Upper lobe of left lung (tissue), 6 donors: ENCODE measurements at regions not wholly inside any gene's neighbourhood (a gene's known extent, or its start where the extent isn't known, plus 50 kb on each side); places are given as distances from the start of the nearest gene placed in this dataset.

Experiments
- ATAC-seq, 2 donors: fragments of 200-7000 bp; cut with Tn5 transposase; one replicate each; pipeline ENCODE4 v1.9.1; 2022; ENCODE audit warnings: mild to moderate bottlenecking in 2 of 2, moderate library complexity in 2 of 2; ENCODE audit not compliant: low FRiP score in 2 of 2
- DNase-seq, 2 donors: peaks; one replicate each; pipeline ENCODE4 v3.0.0-alpha.2; 2019 to 2020
- H3K27ac ChIP-seq, 4 donors: fragments of 200-600 bp; sonication (generic); one replicate each; pipeline ENCODE4 v1.5.1; 2016 to 2019
- H3K27me3 ChIP-seq, 4 donors: fragments of 200-600 bp; sonication (generic); one replicate each; pipeline ENCODE4 v1.5.1; 2017 to 2019
- H3K36me3 ChIP-seq, 4 donors: fragments of 200-600 bp; sonication (generic); one replicate each; pipeline ENCODE4 v1.5.1; 2016 to 2019
- H3K4me1 ChIP-seq, 4 donors: fragments of 200-600 bp; sonication (generic); one replicate each; pipeline ENCODE4 v1.5.1; 2018 to 2019
- H3K4me3 ChIP-seq, 4 donors: fragments of 200-600 bp; sonication (generic); one replicate each; pipeline ENCODE4 v1.5.1; 2017 to 2019; ENCODE audit warnings: mild to moderate bottlenecking in 2 of 4, moderate library complexity in 1 of 4
- H3K9me3 ChIP-seq, 4 donors: fragments of 200-600 bp; sonication (generic); one replicate each; pipeline ENCODE4 v1.5.1; 2018 to 2019
- CTCF ChIP-seq, 6 experiments: fragments of 450-650 bp in 4 of 6; fragments of 200-600 bp in 2 of 6; sonication (generic) in 2 of 6; IDR thresholded peaks; one replicate each; pipeline ENCODE4 v1.5.1; 2016 to 2019; ENCODE audit warnings: antibody characterized with exemption in 6 of 6
- EP300 ChIP-seq, 4 donors: sonication (generic); formaldehyde crosslinking; IDR thresholded peaks; one replicate each; pipeline ENCODE4 v1.5.1; 2017; ENCODE audit warnings: antibody characterized with exemption in 4 of 4, control low read depth in 2 of 4
- POLR2A ChIP-seq, 4 donors: fragments of 450-650 bp; IDR thresholded peaks; one replicate each; pipeline ENCODE4 v1.5.1; 2016 to 2017; ENCODE audit warnings: antibody characterized with exemption in 4 of 4, mild to moderate bottlenecking in 2 of 4
- POLR2AphosphoS5 ChIP-seq, 2 donors: sonication (generic); formaldehyde crosslinking; IDR thresholded peaks; one replicate each; pipeline ENCODE4 v1.5.1; 2017; ENCODE audit warnings: antibody characterized with exemption in 2 of 2
- WGBS, 2 donors: methylation state at CpG; one replicate each; pipeline ENCODE4 v1.1.5; 2017 to 2018; 5-methylcytosine and 5-hydroxymethylcytosine counted together
- donor health status: DM: no; HTN: no; CAD: no; lungs with moderate emphysema.
- donor health status: DM: no; HTN: yes; CAD: no; lungs with severe emphysema.

DNA sequence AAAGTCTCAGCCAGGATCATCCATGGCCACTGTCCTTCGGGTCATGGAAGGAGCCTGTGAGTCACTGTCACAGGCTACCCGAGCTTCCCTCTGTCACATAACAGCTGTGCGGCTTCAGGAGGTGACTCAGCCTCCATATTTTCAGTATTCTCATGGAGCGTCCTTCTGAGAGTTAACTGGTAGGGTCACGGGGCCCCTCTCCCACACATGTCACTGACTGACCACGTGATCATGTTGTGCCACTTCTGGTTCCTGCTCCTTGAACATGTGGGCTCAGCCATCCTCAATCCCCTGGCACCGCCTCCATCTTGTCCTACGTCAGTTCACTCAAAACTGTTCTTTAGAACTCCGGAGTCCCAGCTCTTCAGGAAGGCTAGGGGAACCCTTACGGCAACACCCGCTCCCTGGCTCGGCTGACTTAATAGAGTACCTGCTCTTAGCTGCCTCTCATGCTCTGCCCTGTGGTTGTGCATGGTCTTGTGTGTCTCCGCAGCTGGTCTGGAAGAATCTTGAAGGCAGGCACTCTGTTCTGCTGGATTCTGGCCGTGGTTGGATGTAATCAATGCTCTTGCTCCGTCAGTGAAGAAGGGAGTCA, 182.8 kb downstream of the ICE1 start:
- Histone ChIP-seq H3K36me3 (no peaks in the 10 kb centered on the region), H3K9me3 (no peaks in the 10 kb centered on the region), H3K4me3 (no peak overlapping the region), H3K27me3 (no peaks in the 10 kb centered on the region), H3K27ac (no peak overlapping the region), H3K4me1 (no peaks in the 10 kb centered on the region)
- TF ChIP-seq EP300 (IDR thresholded peaks at IDR 0.05) (no peak), POLR2A (IDR thresholded peaks at IDR 0.05) (no peak), CTCF (IDR thresholded peaks at IDR 0.05) (no peak), POLR2AphosphoS5 (IDR thresholded peaks at IDR 0.05) (no peak)
- ATAC-seq (no peak), DNase-seq (no peak)
- 77 to 83% methylated on average over 15 of the region's 15 CpGs for WGBS, 2 donors

GRCh38 chr5:5602554-5602953, 180.1 kb downstream of the ICE1 start:
- Histone ChIP-seq H3K36me3 (no peaks in the 10 kb centered on the region), H3K27ac (no peak overlapping the region), H3K4me1 (no peaks in the 10 kb centered on the region), H3K27me3 (no peaks in the 10 kb centered on the region), H3K4me3 (no peak overlapping the region), H3K9me3 (no peaks in the 10 kb centered on the region)
- WGBS, 2 donors, result 71 to 100% methylated on average over 1 of the region's 1 CpG
- TF ChIP-seq EP300 (IDR thresholded peaks at IDR 0.05), result no peak
- no peak for TF ChIP-seq CTCF (IDR thresholded peaks at IDR 0.05)
- ATAC-seq (no peak), DNase-seq (no peak)

DNA sequence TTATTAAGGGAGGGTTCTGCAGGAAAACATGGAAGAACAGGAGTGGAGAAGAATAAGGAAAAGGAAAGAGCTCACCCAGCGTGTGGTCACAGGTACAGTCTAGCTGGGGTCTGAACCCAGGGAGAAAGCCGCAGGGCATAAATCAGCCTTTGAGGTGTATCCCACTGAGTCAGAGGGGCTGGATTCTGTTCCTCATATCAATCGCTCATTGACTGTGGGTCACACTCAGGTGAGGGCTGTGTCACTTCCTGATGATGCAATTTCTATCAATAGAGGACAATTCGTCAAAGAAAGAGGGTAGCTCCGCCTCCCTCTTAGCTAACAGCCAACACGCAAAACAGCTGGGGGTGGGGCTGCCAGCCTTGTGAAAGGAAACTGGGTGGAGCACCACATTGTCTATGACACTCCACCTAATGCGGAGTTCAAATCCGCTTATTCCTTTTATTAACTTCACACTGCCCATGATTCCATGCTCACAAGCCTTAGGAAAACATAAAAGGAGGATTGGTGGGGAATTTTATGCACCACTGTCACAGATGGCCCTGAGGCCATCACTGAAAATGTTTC, 176.2 kb downstream of the ICE1 start:
- no peak for ATAC-seq
- no peaks in the 10 kb centered on the region for H3K36me3 ChIP-seq
- TF ChIP-seq EP300 (IDR thresholded peaks at IDR 0.05) (no peak), POLR2AphosphoS5 (IDR thresholded peaks at IDR 0.05) (no peak), CTCF (IDR thresholded peaks at IDR 0.05) (no peak), POLR2A (IDR thresholded peaks at IDR 0.05) (no peak)
- H3K27me3 ChIP-seq, result no peaks in the 10 kb centered on the region
- H3K9me3 ChIP-seq, result no peaks in the 10 kb centered on the region
- H3K4me1 ChIP-seq, result no peaks in the 10 kb centered on the region
- no peak overlapping the region for H3K27ac ChIP-seq
- WGBS, 2 donors, result 62 to 83% methylated on average over 8 of the region's 8 CpGs
- no peak overlapping the region for H3K4me3 ChIP-seq
- DNase-seq, result no peak

- no peak for ATAC-seq
- TF ChIP-seq EP300 (IDR thresholded peaks at IDR 0.05), result no peak
- TF ChIP-seq POLR2A (IDR thresholded peaks at IDR 0.05), result no peak
- TF ChIP-seq CTCF (IDR thresholded peaks at IDR 0.05), result no peak
- TF ChIP-seq POLR2AphosphoS5 (IDR thresholded peaks at IDR 0.05), result no peak
- no peak overlapping the region for H3K27ac ChIP-seq
- no peak for DNase-seq
- no peaks in the 10 kb centered on the region for H3K9me3 ChIP-seq
- no peak overlapping the region for H3K4me3 ChIP-seq
- no peaks in the 10 kb centered on the region for H3K27me3 ChIP-seq
- H3K36me3 ChIP-seq, result no peaks in the 10 kb centered on the region
- no peaks in the 10 kb centered on the region for H3K4me1 ChIP-seq
Measured at GRCh38 chr5:5593391-5593790, 170.9 kb downstream of the ICE1 start.

DNA sequence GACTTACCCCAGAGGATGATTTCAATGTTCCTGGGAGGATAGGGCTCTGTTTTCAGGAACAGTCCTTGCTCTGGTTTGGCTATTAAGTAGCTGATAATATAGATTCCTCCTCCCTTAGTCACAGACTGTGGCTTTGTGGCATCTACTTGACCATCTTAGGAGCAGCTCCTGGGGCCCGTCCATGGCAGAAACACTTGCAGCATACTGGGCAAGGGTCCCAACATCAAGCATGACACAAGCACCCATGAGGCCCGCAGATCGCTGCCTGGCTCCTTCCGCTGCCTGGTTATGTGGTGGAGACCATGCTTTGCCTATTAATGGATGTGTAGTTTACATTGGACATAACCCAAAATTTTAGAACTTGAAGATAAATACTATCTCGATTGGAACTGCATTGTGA, 170.1 kb downstream of the ICE1 start:
- Histone ChIP-seq H3K4me1 (no peaks in the 10 kb centered on the region), H3K27me3 (no peaks in the 10 kb centered on the region), H3K9me3 (no peaks in the 10 kb centered on the region), H3K4me3 (no peak overlapping the region), H3K36me3 (no peaks in the 10 kb centered on the region), H3K27ac (no peak overlapping the region)
- TF ChIP-seq POLR2A (IDR thresholded peaks at IDR 0.05) (no peak), POLR2AphosphoS5 (IDR thresholded peaks at IDR 0.05) (no peak), EP300 (IDR thresholded peaks at IDR 0.05) (no peak), CTCF (IDR thresholded peaks at IDR 0.05) (no peak)
- WGBS, 2 donors, result 73 to 85% methylated on average over 4 to 5 of the region's 5 CpGs
- no peak for DNase-seq
- no peak for ATAC-seq
